NCI-H2171 treated with DMSO at 0.1 percent for 48 hours (cell line): ENCODE measurements at regions not wholly inside any gene's neighbourhood (a gene's known extent, or its start where the extent isn't known, plus 50 kb on each side); places are given as distances from the start of the nearest gene placed in this dataset.

Experiments
- DNase-seq: peaks from one replicate; lab custom pipeline; 2025; lab: John Stamatoyannopoulos, UW

DNA sequence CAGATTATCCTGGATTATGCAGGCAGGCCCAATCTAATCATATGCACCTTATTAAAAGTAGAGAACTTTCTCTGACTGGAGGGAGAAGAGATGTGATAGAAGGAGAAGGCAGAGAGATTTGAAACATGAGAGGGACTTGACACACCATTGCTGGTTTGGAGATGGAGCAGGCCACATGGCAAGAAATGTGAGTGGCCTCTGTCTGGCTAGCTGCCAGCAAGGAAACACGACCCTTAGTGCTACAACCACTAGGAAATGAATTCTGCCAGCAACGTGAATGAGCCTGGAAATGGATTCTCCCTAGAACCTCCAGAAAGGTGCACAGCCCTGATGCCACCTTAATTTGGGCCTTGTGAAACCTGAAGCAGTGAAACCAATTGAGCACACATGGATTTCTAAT, 79.5 kb upstream of the MBNL3 start:
- DNase-seq: peak; percentile 8

DNA sequence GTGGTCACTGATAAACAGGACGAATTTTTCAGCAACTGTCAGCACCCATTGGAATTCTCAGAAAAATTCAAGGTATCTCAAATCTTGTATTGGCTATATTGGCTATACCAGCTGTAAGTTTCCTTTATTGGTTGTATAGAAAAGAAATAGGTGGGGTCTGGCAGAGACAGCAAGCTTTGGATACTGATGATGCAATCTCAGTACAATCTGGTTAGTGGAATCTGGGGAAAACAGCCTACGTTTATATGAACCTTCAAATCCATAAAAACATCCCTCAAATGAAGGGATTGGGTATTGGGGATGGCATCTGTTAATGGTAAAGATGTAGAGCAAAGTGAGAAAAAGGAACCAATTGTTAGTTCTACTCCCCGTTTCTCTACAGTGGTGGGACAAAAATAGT, 76.4 kb upstream of the MBNL3 start:
- no peak for DNase-seq

DNA sequence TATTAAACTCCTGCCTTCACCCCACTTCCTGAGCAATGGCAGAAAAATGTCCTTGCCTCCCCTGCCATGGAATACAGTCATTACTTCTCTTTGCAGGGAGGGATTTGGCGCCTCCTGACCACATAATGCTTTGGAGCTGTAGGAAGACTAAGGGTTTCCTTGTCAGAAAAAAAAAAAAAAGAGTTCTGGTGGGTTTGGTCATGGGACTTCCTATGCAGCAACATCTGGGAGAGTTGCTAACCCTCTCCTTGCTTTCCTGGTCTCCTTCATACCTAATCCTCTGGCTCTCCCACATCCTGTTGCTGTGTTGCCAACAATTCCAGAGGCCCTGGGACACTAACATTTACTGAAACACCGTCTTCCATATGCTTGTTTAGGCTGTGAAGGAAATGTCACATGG, 75.1 kb upstream of the MBNL3 start:
- DNase-seq: no peak

DNA sequence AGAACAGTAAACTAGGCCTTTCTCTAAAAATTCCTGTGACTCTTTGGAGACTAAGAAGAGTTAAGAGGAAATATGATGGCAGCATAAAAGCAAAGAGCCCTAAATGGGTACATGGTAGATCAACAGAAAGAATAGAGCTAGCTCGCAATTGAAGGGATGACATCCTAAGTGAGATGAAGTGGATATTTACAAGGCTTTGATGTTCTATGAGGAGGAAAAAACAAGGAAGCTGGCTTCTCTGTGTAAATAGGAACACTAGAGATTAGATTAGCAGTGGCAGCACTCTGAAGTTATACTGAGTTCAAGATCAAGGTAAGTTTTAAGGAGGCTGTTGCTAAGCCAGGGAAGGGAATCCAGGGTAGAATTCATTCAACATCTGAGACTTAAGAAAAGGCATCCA, 73.1 kb upstream of the MBNL3 start:
- no peak for DNase-seq

GRCh38 chrX:132561483-132561882, 72.6 kb upstream of the MBNL3 start:
- no peak for DNase-seq

- no peak for DNase-seq
These were observed 70.3 kb upstream of the MBNL3 start for GRCh38 chrX:132559101-132559500.

DNA sequence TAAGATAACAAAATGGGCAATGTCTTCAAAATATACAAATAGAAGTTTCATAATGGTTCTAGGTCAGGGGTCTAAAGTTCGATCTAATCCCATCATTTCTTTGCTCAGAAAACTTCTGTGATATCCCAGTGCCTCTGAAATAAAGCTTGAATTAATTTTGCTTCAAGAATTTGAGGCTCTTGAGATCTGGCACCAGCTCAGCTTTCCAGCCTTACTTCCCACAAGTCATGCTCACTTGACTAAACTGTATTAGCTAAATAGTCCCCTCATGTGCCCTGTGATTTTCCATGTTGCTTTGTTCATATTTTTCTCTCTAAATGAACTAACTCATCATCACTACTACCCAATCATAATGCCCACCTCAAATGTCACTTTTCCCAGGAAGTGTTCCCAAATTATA, 50.8 kb upstream of the MBNL3 start:
- DNase-seq: no peak
